ENCODE measurements at regions not wholly inside any gene's neighbourhood (a gene's known extent, or its start where the extent isn't known, plus 50 kb on each side); places are given as distances from the start of the nearest gene placed in this dataset.

- H3K27me3 ChIP-seq (ENCODE audit: insufficient read depth, poor library complexity, severe bottlenecking), result no peaks in the 10 kb centered on the region
- TF ChIP-seq GABPA (IDR thresholded peaks at IDR 0.05; ENCODE audit: low read depth), result no peak
- no peak for TF ChIP-seq CTCF (IDR thresholded peaks at IDR 0.05; ENCODE audit: insufficient read depth, low read length)
- no peak for TF ChIP-seq SPI1 (IDR thresholded peaks at IDR 0.05; ENCODE audit: borderline replicate concordance, low read depth)
- TF ChIP-seq, protein P1, sequence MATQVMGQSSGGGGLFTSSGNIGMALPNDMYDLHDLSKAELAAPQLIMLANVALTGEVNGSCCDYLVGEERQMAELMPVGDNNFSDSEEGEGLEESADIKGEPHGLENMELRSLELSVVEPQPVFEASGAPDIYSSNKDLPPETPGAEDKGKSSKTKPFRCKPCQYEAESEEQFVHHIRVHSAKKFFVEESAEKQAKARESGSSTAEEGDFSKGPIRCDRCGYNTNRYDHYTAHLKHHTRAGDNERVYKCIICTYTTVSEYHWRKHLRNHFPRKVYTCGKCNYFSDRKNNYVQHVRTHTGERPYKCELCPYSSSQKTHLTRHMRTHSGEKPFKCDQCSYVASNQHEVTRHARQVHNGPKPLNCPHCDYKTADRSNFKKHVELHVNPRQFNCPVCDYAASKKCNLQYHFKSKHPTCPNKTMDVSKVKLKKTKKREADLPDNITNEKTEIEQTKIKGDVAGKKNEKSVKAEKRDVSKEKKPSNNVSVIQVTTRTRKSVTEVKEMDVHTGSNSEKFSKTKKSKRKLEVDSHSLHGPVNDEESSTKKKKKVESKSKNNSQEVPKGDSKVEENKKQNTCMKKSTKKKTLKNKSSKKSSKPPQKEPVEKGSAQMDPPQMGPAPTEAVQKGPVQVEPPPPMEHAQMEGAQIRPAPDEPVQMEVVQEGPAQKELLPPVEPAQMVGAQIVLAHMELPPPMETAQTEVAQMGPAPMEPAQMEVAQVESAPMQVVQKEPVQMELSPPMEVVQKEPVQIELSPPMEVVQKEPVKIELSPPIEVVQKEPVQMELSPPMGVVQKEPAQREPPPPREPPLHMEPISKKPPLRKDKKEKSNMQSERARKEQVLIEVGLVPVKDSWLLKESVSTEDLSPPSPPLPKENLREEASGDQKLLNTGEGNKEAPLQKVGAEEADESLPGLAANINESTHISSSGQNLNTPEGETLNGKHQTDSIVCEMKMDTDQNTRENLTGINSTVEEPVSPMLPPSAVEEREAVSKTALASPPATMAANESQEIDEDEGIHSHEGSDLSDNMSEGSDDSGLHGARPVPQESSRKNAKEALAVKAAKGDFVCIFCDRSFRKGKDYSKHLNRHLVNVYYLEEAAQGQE (IDR thresholded peaks at IDR 0.05; ENCODE audit: insufficient replicate concordance, low read depth), result no peak
- no peak for TF ChIP-seq POLR2AphosphoS5 (IDR thresholded peaks at IDR 0.05; ENCODE audit: low read depth)
- DNase-seq (ENCODE audit: low read depth in 1 of 2, low spot score in 1 of 2), result no peak
- H3K4me3 ChIP-seq (replicated peaks; ENCODE audit: insufficient read depth, low read length), result no peak overlapping the region
- no peak overlapping the region for H3K27ac ChIP-seq (replicated peaks)
Measured at GRCh38 chr4:96103086-96103485, 263.2 kb downstream of the PDHA2 start.

DNA sequence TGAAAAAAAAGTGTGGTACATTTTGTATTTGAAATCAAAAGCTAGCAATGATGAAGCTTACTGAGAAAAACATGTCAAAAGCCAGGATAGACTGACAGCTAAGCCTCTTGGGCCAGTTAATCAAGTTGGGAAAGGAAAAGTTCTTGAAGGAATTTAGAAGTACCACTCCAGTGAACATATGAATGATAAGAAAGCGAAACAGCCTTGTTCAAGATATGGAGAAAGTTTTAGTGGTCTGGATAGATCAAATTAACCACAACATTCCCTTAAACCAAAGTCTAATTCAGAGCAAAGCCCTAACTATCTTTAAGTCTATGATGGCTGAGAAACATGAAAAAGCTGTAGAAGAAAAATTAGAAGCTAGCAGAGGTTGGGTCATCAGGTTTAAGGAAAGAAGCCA, 268.3 kb downstream of the PDHA2 start:
- no peak for DNase-seq (ENCODE audit: low read depth in 1 of 2, low spot score in 1 of 2)
- TF ChIP-seq, protein P1 (IDR thresholded peaks at IDR 0.05; ENCODE audit: insufficient replicate concordance, low read depth), result no peak
- TF ChIP-seq GABPA (IDR thresholded peaks at IDR 0.05; ENCODE audit: low read depth), result no peak
- no peak for TF ChIP-seq SPI1 (IDR thresholded peaks at IDR 0.05; ENCODE audit: borderline replicate concordance, low read depth)
- TF ChIP-seq CTCF (IDR thresholded peaks at IDR 0.05; ENCODE audit: insufficient read depth, low read length), result no peak
- no peak for TF ChIP-seq POLR2AphosphoS5 (IDR thresholded peaks at IDR 0.05; ENCODE audit: low read depth)
- H3K4me3 ChIP-seq (replicated peaks; ENCODE audit: insufficient read depth, low read length), result no peak overlapping the region
- no peak overlapping the region for H3K27ac ChIP-seq (replicated peaks)
- H3K27me3 ChIP-seq (ENCODE audit: insufficient read depth, poor library complexity, severe bottlenecking), result no peaks in the 10 kb centered on the region

DNA sequence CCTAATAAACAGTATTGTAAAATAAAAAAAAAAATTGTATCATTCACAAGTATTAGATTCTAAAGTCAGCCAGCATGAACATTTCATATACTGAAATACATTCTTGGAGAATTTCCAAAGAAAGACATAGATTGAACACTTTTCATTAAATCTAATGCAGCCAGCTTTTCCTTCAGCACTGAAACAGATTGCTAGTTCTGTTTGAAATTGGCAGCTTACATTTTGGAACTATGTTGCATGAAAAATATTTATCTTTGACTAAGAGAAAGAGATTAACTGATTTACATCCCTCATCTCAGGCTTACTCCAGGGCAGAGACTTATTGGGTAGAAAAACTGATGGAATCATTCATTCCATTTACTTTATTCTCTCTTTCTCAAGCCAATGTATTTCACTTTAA, 272.7 kb downstream of the PDHA2 start:
- no peak overlapping the region for H3K4me3 ChIP-seq (replicated peaks; ENCODE audit: insufficient read depth, low read length)
- TF ChIP-seq CTCF (IDR thresholded peaks at IDR 0.05; ENCODE audit: insufficient read depth, low read length) (no peak), GABPA (IDR thresholded peaks at IDR 0.05; ENCODE audit: low read depth) (no peak), POLR2AphosphoS5 (IDR thresholded peaks at IDR 0.05; ENCODE audit: low read depth) (no peak), SPI1 (IDR thresholded peaks at IDR 0.05; ENCODE audit: borderline replicate concordance, low read depth) (no peak)
- TF ChIP-seq, protein P1 (IDR thresholded peaks at IDR 0.05; ENCODE audit: insufficient replicate concordance, low read depth), result no peak
- no peak for DNase-seq (ENCODE audit: low read depth in 1 of 2, low spot score in 1 of 2)

More for the DNA sequence above, 272.7 kb downstream of the PDHA2 start:
- Histone ChIP-seq H3K27me3 (ENCODE audit: insufficient read depth, poor library complexity, severe bottlenecking) (no peaks in the 10 kb centered on the region), H3K27ac (replicated peaks) (no peak overlapping the region)

Measured in HL-60 (cell line).